Smooth muscle cell (in vitro differentiated cells): ENCODE measurements at regions not wholly inside any gene's neighbourhood (a gene's known extent, or its start where the extent isn't known, plus 50 kb on each side); places are given as distances from the start of the nearest gene placed in this dataset.

Source experiments
- DNase-seq: peaks from one replicate; lab custom pipeline; 2025; ENCODE audit not compliant: unreplicated experiment; lab: John Stamatoyannopoulos, UW
- H2AFZ ChIP-seq: fragments of 200-600 bp; sonication (generic); 2 replicates; pipeline ENCODE4 v1.6.0; 2016; ENCODE audit warnings: antibody characterized with exemption, low read depth, mild to moderate bottlenecking
- H3F3A ChIP-seq: fragments of 200-600 bp; sonication (generic); 2 replicates; pipeline ENCODE4 v1.6.0; 2017; ENCODE audit warnings: antibody characterized with exemption, low read depth
- H3K27ac ChIP-seq: fragments of 200-600 bp; sonication (generic); 2 replicates; pipeline ENCODE4 v1.5.1; 2016; ENCODE audit warnings: low read depth, mild to moderate bottlenecking
- H3K27me3 ChIP-seq: fragments of 200-600 bp; sonication (generic); 2 replicates; pipeline ENCODE4 v1.6.1; 2016; ENCODE audit warnings: low read depth, mild to moderate bottlenecking
- H3K36me3 ChIP-seq: fragments of 200-600 bp; sonication (generic); 2 replicates; pipeline ENCODE4 v1.5.1; 2016; ENCODE audit warnings: low read depth
- H3K4me1 ChIP-seq: fragments of 200-600 bp; sonication (generic); 2 replicates; pipeline ENCODE4 v1.5.1; 2016; ENCODE audit warnings: low read depth
- H3K4me2 ChIP-seq: fragments of 200-600 bp; sonication (generic); 2 replicates; pipeline ENCODE4 v1.6.0; 2016; ENCODE audit warnings: mild to moderate bottlenecking
- H3K4me3 ChIP-seq: fragments of 200-600 bp; sonication (generic); 2 replicates; pipeline ENCODE4 v1.5.1; 2016; ENCODE audit warnings: mild to moderate bottlenecking
- H3K79me2 ChIP-seq: fragments of 200-600 bp; sonication (generic); 2 replicates; pipeline ENCODE4 v1.6.0; 2016; ENCODE audit warnings: low read depth, mild to moderate bottlenecking
- H3K9ac ChIP-seq: fragments of 200-600 bp; sonication (generic); 2 replicates; pipeline ENCODE4 v1.6.0; 2016; ENCODE audit warnings: low read depth
- H3K9me3 ChIP-seq: fragments of 200-600 bp; sonication (generic); replicated peaks from 2 replicates; pipeline ENCODE4 v1.5.1; 2016; ENCODE audit warnings: low read depth
- H4K20me1 ChIP-seq: fragments of 200-600 bp; sonication (generic); 2 replicates; pipeline ENCODE4 v1.6.0; 2016; ENCODE audit warnings: low read depth
- WGBS: methylation state at CpG from one replicate; pipeline ENCODE4 v1.1.7; 2016; ENCODE audit warnings: low lambda C conversion rate; 5-methylcytosine and 5-hydroxymethylcytosine counted together
- TF ChIP-seq, protein P1 (sequence below): fragments of 200-600 bp; sonication (generic); IDR thresholded peaks from 2 replicates; pipeline ENCODE4 v1.5.1; 2017; ENCODE audit warnings: borderline replicate concordance, mild to moderate bottlenecking, antibody characterized with exemption; ENCODE audit not compliant: insufficient read depth, poor library complexity, severe bottlenecking

DNA sequence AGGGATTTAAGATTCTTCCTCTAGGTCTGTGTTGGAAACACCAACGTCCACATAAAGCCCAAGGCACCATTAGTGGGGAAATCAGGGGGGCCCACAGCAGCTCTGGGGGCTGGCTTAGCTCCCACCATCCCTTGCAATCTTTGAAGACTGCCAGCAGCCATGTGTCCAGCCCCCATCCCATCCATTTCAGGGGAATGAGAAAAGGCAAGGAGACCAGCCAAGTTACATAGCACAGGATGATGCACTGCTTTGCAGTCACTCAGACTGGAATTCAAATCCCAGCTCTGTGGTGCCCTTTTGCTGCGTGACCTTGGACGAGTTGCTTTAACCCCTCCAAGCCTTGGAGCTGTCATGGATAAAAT lies 108.9 kb upstream of the ZMIZ1 start:
- Histone ChIP-seq H4K20me1 (no peaks in the 10 kb centered on the region), H2AFZ (no peak overlapping the region), H3K4me1 (peaks cover 4% of the 10 kb centered on the region), H3K36me3 (no peaks in the 10 kb centered on the region), H3K9me3 (no peaks in the 10 kb centered on the region), H3K27me3 (no peaks in the 10 kb centered on the region), H3K4me2 (no peak overlapping the region), H3F3A (no peaks in the 10 kb centered on the region), H3K9ac (no peak overlapping the region), H3K27ac (no peak overlapping the region), H3K4me3 (no peak overlapping the region), H3K79me2 (no peaks in the 10 kb centered on the region)
- 85% methylated on average over 3 of the region's 3 CpGs for WGBS
- DNase-seq, result no peak
- TF ChIP-seq, protein P1, sequence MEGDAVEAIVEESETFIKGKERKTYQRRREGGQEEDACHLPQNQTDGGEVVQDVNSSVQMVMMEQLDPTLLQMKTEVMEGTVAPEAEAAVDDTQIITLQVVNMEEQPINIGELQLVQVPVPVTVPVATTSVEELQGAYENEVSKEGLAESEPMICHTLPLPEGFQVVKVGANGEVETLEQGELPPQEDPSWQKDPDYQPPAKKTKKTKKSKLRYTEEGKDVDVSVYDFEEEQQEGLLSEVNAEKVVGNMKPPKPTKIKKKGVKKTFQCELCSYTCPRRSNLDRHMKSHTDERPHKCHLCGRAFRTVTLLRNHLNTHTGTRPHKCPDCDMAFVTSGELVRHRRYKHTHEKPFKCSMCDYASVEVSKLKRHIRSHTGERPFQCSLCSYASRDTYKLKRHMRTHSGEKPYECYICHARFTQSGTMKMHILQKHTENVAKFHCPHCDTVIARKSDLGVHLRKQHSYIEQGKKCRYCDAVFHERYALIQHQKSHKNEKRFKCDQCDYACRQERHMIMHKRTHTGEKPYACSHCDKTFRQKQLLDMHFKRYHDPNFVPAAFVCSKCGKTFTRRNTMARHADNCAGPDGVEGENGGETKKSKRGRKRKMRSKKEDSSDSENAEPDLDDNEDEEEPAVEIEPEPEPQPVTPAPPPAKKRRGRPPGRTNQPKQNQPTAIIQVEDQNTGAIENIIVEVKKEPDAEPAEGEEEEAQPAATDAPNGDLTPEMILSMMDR, result no peak

DNA sequence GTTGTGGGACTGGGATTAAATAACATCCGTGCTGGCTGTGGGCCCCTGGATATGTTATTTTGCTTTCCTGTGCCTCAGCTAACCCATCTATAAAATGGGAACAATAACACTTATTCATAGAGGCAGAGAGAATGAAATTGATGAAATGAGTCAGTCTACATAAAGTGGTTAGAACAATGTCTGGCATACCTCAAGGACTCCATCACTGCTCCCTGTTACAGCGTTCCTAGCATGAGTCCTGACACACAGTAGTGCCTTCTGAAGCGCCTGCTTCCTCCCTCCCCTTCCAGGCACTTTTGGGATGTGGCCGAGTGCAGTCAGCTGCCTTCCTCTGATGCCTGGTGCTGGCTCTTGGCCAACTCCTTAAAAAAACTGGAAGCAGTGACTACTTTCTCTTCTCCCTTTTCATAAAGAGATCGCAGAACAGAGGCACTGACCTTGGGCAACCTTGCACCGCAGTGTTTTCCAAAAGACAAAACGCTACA lies 108.4 kb upstream of the ZMIZ1 start:
- WGBS, result 61% methylated on average over 7 of the region's 7 CpGs
- TF ChIP-seq, protein P1, result no peak
- Histone ChIP-seq H3K4me3 (no peak overlapping the region), H3F3A (no peaks in the 10 kb centered on the region), H2AFZ (no peak overlapping the region), H3K4me2 (no peak overlapping the region), H3K79me2 (no peaks in the 10 kb centered on the region), H3K27me3 (no peaks in the 10 kb centered on the region), H3K27ac (no peak overlapping the region), H3K4me1 (peaks cover 8% of the 10 kb centered on the region), H3K36me3 (no peaks in the 10 kb centered on the region), H3K9me3 (no peaks in the 10 kb centered on the region), H4K20me1 (no peaks in the 10 kb centered on the region), H3K9ac (no peak overlapping the region)
- DNase-seq, result no peak

DNA sequence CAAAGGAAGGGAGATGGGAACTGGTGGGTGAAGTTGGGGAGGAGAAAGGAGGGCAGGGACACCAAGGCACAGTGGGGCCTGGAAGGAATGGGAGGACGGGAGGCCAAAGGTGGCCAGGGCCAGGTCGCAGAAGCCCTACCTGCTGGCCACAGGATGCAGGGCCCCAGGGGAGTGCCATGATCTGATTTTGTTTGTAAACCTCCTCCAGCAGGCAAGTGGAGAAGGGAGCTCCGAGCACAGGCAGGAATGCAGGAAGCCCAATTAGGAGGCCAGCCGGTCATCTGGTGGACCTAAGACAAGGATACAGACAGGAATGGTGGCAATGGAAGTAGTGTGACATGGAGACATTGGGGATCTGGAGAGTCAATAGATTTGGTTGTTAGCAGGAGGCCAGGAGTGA lies 107.0 kb upstream of the ZMIZ1 start:
- no peak for DNase-seq
- Histone ChIP-seq H3F3A (no peaks in the 10 kb centered on the region), H3K4me1 (peaks cover 11% of the 10 kb centered on the region), H3K79me2 (no peaks in the 10 kb centered on the region), H3K9me3 (no peaks in the 10 kb centered on the region), H3K27ac (no peak overlapping the region), H4K20me1 (no peaks in the 10 kb centered on the region), H3K4me2 (no peak overlapping the region), H3K4me3 (no peak overlapping the region), H3K9ac (no peak overlapping the region), H2AFZ (no peak overlapping the region), H3K36me3 (no peaks in the 10 kb centered on the region), H3K27me3 (no peaks in the 10 kb centered on the region)
- TF ChIP-seq, protein P1, result no peak
- 75% methylated on average over 4 of the region's 4 CpGs for WGBS

DNA sequence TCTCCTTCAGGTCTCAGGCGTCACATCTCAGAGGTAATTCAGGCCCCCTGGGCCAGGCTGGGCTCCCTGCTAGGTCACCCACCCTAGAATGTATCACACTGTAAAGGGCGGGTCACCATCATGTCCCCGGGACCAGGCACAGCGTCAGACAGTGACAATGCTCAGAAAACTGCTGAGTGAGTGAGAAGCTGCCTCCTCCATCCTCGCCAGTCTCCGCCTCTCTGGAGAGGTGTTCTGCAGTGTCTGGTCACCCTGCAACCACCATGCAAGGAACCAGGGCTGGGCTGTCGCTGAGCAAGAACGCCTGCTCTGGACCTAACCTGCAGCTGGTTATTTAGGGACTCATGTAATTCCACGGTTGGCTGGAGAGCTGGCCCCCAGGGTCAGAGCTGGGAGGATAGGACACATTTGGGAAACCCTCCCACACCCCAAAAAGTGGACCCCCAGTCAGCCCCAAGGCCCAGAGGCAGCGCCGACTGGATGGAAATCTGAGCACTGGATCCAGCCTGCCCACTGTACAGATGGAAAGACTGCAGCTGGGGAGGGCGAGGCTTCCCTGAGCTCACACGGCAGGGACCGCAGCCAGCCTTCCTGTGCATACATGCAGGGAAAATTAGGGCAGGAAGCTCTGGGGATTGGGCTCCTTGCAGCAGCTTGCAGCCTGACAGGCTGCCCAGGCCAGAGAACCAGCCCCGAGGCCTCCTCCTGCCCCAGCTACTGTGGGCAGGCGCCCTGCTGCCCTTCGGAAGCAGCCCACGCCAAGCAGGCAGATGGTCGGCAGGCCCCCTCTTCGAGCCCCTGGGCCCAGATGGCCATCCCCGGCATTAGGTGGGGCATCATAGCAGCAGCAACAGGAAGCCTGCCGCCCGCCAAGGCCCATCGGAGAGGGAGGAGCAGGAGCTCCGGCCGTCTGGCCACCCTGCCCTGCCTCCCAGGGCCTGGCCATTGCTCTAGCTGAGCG lies 105.4 kb upstream of the ZMIZ1 start:
- H3K27ac ChIP-seq, result no peak overlapping the region
- no peaks in the 10 kb centered on the region for H4K20me1 ChIP-seq
- no peaks in the 10 kb centered on the region for H3K9me3 ChIP-seq
- no peaks in the 10 kb centered on the region for H3F3A ChIP-seq
- H3K79me2 ChIP-seq, result no peaks in the 10 kb centered on the region
- H3K4me1 ChIP-seq, result peaks cover 11% of the 10 kb centered on the region
- DNase-seq, result no peak
- no peak overlapping the region for H2AFZ ChIP-seq
- no peaks in the 10 kb centered on the region for H3K36me3 ChIP-seq
- TF ChIP-seq, protein P1, result no peak
- H3K9ac ChIP-seq, result no peak overlapping the region
- no peak overlapping the region for H3K4me3 ChIP-seq
- H3K4me2 ChIP-seq, result no peak overlapping the region
- WGBS, result 90% methylated on average over 21 of the region's 27 CpGs
- no peaks in the 10 kb centered on the region for H3K27me3 ChIP-seq
